ENCODE measurements at regions not wholly inside any gene's neighbourhood (a gene's known extent, or its start where the extent isn't known, plus 50 kb on each side); places are given as distances from the start of the nearest gene placed in this dataset.
A peak's percentile ranks its signal among the peaks of the same experiment; 100 is the strongest.
"Not testable (repeated sequence)": the region's sequence is repeated elsewhere in the genome, so short reads cannot be mapped to it uniquely, and the experiment has no call there.

GRCh38 chr10:100634034-100634433, 98.3 kb downstream of the HIF1AN start:
- H3K36me3 Mint-ChIP-seq (ENCODE audit: low read depth), result no peaks in the 10 kb centered on the region
- TF ChIP-seq, protein P1, sequence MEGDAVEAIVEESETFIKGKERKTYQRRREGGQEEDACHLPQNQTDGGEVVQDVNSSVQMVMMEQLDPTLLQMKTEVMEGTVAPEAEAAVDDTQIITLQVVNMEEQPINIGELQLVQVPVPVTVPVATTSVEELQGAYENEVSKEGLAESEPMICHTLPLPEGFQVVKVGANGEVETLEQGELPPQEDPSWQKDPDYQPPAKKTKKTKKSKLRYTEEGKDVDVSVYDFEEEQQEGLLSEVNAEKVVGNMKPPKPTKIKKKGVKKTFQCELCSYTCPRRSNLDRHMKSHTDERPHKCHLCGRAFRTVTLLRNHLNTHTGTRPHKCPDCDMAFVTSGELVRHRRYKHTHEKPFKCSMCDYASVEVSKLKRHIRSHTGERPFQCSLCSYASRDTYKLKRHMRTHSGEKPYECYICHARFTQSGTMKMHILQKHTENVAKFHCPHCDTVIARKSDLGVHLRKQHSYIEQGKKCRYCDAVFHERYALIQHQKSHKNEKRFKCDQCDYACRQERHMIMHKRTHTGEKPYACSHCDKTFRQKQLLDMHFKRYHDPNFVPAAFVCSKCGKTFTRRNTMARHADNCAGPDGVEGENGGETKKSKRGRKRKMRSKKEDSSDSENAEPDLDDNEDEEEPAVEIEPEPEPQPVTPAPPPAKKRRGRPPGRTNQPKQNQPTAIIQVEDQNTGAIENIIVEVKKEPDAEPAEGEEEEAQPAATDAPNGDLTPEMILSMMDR (IDR thresholded peaks at IDR 0.05; ENCODE audit: unreplicated experiment in 3 of 3), result no peak
- H3K27ac Mint-ChIP-seq, result no peak overlapping the region
- no peaks in the 10 kb centered on the region for H3K4me1 Mint-ChIP-seq
- peaks cover 45% of the 10 kb centered on the region for H3K27me3 Mint-ChIP-seq (ENCODE audit: low read depth)
- no peak overlapping the region for H3K4me3 Mint-ChIP-seq
- H3K9me3 Mint-ChIP-seq, result no peaks in the 10 kb centered on the region

GRCh38 chr10:100636848-100637553, 101.3 kb downstream of the HIF1AN start:
- Mint-ChIP-seq H3K9me3 (no peaks in the 10 kb centered on the region), H3K4me3 (no peak overlapping the region), H3K36me3 (ENCODE audit: low read depth) (no peaks in the 10 kb centered on the region), H3K27ac (no peak overlapping the region), H3K4me1 (no peaks in the 10 kb centered on the region), H3K27me3 (ENCODE audit: low read depth) (peaks cover 67% of the 10 kb centered on the region)
- TF ChIP-seq, protein P1 (IDR thresholded peaks at IDR 0.05; ENCODE audit: unreplicated experiment in 3 of 3), result no peak

GRCh38 chr10:100637785-100638184, 102.0 kb downstream of the HIF1AN start:
- Mint-ChIP-seq H3K36me3 (ENCODE audit: low read depth) (no peaks in the 10 kb centered on the region), H3K27ac (no peak overlapping the region), H3K4me3 (no peak overlapping the region), H3K4me1 (no peaks in the 10 kb centered on the region), H3K9me3 (no peaks in the 10 kb centered on the region), H3K27me3 (ENCODE audit: low read depth) (peaks cover 71% of the 10 kb centered on the region)
- TF ChIP-seq, protein P1 (IDR thresholded peaks at IDR 0.05; ENCODE audit: unreplicated experiment in 3 of 3), result peak; percentile 30 to 68 (median 61)

DNA sequence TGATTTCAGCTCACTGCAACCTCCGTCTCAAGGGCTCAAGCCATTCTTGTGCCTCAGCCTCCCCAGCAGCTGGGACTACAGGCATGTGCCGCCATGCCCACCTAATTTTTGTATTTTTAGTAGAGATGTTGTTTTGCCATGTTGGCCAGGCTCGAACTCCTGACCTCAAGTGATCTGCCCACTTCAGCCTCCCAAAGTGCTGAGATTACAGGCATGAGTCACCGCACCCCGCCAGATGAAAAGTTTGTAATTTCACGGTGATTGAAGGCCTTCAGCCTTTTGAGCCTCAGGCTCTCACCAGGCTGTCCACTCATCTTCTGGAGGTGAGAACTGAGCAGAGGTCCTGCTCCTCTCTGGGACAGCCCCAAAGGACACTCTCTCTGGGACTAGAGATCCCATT, 103.2 kb downstream of the HIF1AN start:
- H3K4me1 Mint-ChIP-seq; H3K27ac Mint-ChIP-seq; H3K9me3 Mint-ChIP-seq; H3K36me3 Mint-ChIP-seq (ENCODE audit: low read depth); H3K4me3 Mint-ChIP-seq: not testable (repeated sequence)
- peaks cover 79% of the 10 kb centered on the region for H3K27me3 Mint-ChIP-seq (ENCODE audit: low read depth)

DNA sequence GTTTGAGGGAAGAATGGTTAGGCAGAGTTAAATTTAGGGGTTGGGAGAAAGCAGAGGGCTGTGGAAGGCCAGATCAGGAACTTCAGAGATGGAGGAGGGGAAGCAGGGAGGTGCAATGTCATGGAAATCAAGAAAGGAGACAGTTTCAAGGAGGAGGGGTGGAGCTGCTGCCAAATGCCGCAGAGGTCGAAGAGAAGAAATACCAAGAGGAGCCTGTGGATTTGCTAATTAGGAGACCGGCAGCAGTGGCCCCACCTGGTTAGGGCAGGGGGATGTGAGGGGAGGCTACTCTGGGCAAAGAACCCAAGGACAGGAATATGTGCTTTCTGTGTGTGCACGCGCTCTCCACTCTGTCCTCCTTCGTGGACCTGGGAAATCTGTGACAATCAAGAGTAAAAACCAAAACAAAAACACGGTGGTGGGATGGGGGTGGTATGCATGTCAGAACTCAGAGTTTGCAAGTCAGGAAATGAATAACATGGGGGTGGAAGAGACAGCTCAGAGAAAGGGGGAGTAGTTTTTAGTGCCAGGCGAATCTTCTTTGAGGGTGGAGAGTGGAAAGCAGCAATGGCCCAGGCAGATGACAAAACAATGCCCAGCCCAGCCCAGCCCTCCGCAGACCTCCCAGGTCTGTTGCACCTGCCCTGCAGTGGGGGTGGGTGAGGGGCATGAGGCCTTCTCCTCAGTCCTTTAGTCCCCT, 102.9 kb upstream of the PAX2 start:
- H3K36me3 Mint-ChIP-seq (ENCODE audit: low read depth), result no peaks in the 10 kb centered on the region
- TF ChIP-seq, protein P1 (IDR thresholded peaks at IDR 0.05; ENCODE audit: unreplicated experiment in 3 of 3), result no peak
- no peaks in the 10 kb centered on the region for H3K9me3 Mint-ChIP-seq
- H3K27ac Mint-ChIP-seq, result no peak overlapping the region
- no peaks in the 10 kb centered on the region for H3K4me1 Mint-ChIP-seq
- H3K27me3 Mint-ChIP-seq (ENCODE audit: low read depth), result peaks cover 89% of the 10 kb centered on the region
- H3K4me3 Mint-ChIP-seq, result no peak overlapping the region

- peak overlapping the region in 1 of 3 experiments; percentile 56 for H3K27ac Mint-ChIP-seq
Observed at GRCh38 chr10:100645091-100645490, 100.3 kb upstream of the PAX2 start.

More at GRCh38 chr10:100645091-100645490, 100.3 kb upstream of the PAX2 start:
- peaks cover 2% of the 10 kb centered on the region for H3K4me1 Mint-ChIP-seq
- no peaks in the 10 kb centered on the region for H3K36me3 Mint-ChIP-seq (ENCODE audit: low read depth)
- peaks cover 73% of the 10 kb centered on the region for H3K27me3 Mint-ChIP-seq (ENCODE audit: low read depth)
- no peak overlapping the region for H3K4me3 Mint-ChIP-seq
- TF ChIP-seq, protein P1 (IDR thresholded peaks at IDR 0.05; ENCODE audit: unreplicated experiment in 3 of 3), result no peak
- H3K9me3 Mint-ChIP-seq, result no peaks in the 10 kb centered on the region
